ENCODE measurements at regions not wholly inside any gene's neighbourhood (a gene's known extent, or its start where the extent isn't known, plus 50 kb on each side); places are given as distances from the start of the nearest gene placed in this dataset.

- DNase-seq: no peak
These were observed 247.9 kb upstream of the RTL1 start for GRCh38 chr14:101151226-101151926.

- DNase-seq: no peak
These were observed 248.4 kb upstream of the RTL1 start for GRCh38 chr14:101151927-101152305.

GRCh38 chr14:101152855-101153254, 249.3 kb upstream of the RTL1 start:
- DNase-seq: no peak

- DNase-seq: no peak
These were observed 250.2 kb upstream of the RTL1 start for GRCh38 chr14:101153691-101154090.

- DNase-seq: no peak
These were observed 252.1 kb upstream of the RTL1 start for GRCh38 chr14:101155575-101155974.

- no peak for DNase-seq
These were observed 263.9 kb upstream of the RTL1 start for GRCh38 chr14:101167428-101167827.

GRCh38 chr14:101169267-101169666, 265.7 kb upstream of the RTL1 start:
- no peak for DNase-seq

GRCh38 chr14:101171650-101172049, 268.1 kb upstream of the RTL1 start:
- no peak for DNase-seq

GRCh38 chr14:101173698-101174521, 270.4 kb upstream of the RTL1 start:
- no peak for DNase-seq

- no peak for DNase-seq
These were observed 271.0 kb upstream of the RTL1 start for GRCh38 chr14:101174522-101174838.

- DNase-seq: no peak
These were observed 271.6 kb upstream of the RTL1 start for GRCh38 chr14:101174980-101175606.

GRCh38 chr14:101175731-101176534, 272.4 kb upstream of the RTL1 start:
- no peak for DNase-seq

- DNase-seq: no peak
These were observed 273.1 kb upstream of the RTL1 start for GRCh38 chr14:101176535-101177205.

- DNase-seq: no peak
These were observed 273.9 kb upstream of the RTL1 start for GRCh38 chr14:101177301-101177971.

GRCh38 chr14:101178184-101179072, 274.9 kb upstream of the RTL1 start:
- DNase-seq: no peak

GRCh38 chr14:101179691-101180211, 276.2 kb upstream of the RTL1 start:
- DNase-seq: no peak

- no peak for DNase-seq
These were observed 278.2 kb upstream of the RTL1 start for GRCh38 chr14:101181446-101182313.

- DNase-seq: no peak
These were observed 279.0 kb upstream of the RTL1 start for GRCh38 chr14:101182476-101182875.

- no peak for DNase-seq
These were observed 280.0 kb upstream of the RTL1 start for GRCh38 chr14:101183376-101184103.
